ENCODE measurements at regions not wholly inside any gene's neighbourhood (a gene's known extent, or its start where the extent isn't known, plus 50 kb on each side); places are given as distances from the start of the nearest gene placed in this dataset.
"Not testable (repeated sequence)": the region's sequence is repeated elsewhere in the genome, so short reads cannot be mapped to it uniquely, and the experiment has no call there.

DNA sequence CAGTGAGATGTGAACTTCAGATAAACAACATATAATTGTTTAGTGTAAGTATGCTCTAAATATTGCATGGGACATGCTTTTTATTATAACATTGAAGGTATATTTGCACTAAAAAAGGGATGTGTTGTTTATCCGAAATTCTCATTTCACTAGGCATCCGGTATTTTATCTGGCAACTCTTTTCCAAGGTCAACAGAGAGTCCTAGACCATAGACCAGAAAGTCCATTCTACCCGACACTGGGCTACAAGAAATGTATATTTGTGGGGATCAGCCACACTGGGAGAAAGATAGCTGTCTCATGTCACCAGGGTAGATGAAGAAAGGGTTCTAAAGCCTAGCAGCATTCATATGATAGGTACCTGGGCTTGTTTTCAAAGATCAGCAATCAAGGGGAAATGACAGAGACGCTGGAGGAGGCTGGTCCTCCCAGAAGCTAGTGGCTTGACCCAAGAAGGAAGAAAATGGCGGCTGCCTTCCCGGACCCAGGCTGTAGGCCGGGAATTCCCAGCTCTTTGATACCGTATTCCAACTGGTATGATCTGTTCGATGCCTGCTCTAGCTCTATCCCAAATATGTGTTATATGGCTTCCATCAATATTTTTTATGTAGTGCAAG lies 161.1 kb upstream of the IRF2BP2 start:
- no peak for DNase-seq

DNA sequence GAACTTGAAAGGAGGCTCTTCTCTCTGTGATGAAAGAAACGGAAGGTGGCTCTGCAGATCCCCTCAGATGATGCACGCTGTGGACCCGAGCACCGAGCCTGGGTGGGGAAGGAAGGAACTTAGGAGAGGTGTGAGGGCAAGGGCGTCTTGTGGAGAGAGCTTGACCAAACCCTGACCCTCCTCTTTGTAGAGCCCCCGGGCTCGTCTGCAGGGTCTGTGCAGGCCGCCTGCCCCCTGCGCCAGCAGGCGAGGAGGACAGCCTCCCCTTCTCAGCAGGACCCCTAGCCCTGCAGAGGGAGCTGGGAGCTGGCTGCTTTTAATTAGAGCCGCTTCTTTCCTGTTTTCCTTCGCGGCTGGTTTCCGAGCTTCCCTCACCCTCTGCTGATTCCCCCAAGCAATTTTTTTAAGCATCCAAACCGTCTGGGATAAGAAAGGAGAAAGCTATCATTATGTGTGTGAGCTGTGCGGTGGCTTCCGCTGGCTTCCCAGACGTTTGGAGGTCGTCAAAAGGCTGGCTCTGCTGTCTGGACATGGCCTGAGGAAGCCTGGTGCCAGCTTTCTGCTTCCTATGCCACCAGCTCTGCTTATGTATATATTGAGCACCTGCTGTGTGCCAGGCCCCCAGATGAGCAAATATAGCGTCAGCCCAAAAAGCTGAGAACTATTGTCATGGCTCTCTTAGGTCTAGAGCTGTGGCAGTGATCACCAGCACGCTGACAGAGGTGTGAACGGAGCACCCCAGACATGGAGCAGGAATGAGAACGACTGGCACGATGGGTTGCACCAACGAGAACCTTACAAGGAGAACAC lies 160.2 kb upstream of the IRF2BP2 start:
- DNase-seq, result no peak

DNA sequence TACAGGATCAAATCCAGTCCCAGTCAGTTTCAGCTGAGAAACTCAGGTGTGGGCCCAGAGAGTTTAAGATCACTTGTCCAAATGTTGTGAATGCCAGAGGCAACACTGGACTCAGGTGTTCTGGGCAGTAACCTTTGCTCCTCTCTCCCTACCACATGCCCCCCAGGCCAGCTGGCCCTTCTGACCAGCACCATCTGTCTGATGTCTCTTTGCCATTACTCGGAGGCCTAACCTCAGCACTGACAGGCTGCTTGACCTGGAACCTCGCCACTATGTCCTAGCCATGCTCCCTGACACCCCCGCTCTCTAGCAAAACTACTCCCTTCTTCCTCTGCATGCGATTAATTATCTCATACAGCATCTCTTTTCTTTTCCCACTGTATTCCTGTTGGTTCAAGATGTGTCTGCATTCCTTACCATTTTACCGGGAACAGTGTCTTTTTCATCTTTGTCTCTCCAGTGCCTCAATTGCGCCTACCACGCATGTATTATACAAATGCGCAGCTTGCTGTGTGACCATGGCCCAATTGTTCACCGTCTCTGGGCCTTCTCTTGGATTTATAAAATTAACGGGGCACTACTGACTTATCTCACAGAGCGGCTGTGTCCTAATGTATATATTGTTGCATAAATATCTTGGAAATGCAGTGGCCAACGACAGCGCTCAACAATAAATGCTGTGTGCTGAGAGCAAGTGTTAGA lies 159.5 kb upstream of the IRF2BP2 start:
- DNase-seq, result no peak

DNA sequence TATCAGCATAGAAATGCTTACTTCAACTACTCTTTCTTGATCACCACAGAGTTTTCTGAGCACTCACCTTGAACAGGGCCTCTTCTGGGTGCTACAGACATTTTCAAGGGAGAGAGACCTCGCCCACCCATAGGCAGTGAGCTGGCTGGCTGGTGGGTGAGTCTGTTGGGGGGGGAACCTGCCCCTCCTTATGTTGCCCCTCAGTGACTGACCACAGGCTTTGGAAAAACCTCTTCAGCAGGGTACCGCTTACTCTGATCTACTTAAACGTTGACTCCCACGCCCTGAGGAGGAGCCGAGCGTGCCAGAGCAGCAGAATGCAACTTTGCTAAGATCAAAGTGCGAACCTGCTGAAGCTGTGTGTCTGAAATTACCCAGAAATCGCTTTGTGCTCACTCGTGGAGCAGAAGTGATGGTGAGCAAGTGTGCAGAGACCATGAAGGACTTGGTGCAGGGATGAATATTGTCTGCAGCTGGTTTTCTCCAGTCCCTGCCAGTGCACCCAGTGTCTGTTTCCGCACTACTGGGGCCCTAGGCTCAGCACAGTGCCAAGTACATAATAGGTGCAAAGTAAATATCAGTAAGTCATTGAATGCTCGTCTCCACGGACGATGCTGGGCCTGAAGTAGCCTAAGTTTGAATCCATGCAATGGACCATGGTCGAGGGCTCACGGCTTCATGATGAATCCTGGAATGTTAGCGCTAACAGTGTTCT lies 158.7 kb upstream of the IRF2BP2 start:
- no peak for DNase-seq

DNA sequence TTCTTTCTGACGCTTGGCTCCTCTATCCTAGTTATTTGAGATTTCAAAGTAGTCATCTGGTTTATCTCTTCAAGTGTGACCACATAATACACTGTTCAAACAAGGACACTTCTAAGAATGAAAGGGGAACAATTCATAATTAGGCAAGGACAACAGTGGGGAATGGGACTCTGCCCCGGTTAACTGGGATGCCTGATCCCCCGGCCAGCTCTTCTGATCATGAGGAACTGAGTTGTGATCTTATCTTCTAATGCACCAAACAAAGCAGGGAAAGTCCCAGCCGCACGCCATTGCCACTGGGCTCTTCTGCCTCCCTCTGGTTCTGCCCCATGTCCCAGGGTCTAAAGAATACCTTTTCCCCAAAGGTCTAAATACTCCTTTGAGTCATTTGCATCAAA lies 158.2 kb upstream of the IRF2BP2 start:
- no peak for DNase-seq

DNA sequence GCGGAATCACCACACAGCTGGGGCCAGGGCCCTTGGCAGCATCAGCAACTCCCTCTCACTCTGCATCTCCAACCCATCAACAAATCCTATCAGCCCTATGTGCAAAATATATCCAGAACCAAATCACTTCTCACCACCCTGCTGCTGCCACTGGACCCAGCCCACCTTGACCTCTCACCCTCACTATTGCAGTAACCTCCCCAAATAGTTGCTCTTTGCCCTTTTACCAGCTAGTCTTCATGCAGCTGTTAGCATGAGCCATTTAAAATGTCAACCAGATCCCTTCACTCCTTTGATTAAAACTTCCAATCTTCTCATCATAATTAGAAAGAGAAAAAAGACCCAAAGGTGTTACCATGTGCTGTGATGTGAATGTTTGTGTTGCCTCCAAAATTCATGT lies 155.7 kb upstream of the IRF2BP2 start:
- DNase-seq, result no peak

DNA sequence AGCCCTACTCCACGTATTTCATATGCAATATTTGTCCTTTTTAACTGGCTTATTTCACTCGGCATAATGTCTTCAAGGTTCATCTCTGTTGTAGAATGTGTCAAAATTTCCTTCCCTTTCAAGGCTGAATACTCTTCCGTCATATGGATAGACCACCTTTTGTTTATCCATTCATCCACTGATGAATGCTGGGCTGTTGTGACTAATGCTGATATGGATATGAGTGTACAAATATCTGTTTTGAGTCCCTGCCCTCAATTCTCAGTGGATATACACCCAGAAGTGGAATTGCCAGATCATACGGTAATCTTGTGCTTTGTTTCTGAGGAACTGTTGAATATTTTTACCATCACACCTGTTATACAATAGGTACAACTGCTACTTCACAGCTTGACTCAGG lies 155.2 kb upstream of the IRF2BP2 start:
- DNase-seq, result no peak

DNA sequence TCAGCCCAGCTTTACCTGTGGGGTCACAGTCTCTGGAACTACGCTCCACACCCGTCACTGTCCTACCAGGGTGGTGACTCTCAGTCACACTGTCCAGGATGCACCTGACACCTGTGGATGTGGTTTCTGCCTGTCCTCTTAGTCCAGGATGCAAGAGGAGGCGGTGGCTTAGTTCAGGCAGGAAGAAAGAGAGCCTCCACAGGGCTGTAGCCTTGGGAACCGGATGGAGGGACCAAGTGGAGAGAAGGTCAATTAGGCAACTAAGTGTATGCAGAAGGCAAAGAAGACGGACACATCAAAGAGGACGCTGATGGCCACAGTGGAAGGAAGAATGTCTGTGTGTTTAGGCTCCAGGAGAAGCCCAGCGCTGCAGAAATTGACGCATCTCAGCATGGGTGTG lies 153.9 kb upstream of the IRF2BP2 start:
- DNase-seq, result no peak

DNA sequence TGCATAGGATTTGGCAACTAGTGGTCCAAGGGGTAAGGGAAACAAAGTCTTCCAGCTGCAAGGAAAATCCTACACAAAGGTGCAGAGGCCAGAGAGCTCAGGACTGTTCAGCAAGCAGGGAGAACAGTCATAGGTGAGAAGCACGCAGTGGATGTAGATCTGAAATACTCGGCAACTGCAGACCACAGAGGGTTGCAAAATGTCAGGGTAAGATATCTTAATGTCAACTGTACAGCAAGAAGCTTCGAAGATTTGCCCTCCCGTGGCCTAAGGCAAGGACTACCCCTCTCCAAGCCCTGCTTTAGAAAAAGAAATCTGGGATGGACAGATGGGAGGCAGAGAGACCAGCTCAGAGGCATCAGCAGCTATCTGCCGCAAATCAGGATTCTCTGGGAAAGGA lies 153.4 kb upstream of the IRF2BP2 start:
- DNase-seq, result no peak

DNA sequence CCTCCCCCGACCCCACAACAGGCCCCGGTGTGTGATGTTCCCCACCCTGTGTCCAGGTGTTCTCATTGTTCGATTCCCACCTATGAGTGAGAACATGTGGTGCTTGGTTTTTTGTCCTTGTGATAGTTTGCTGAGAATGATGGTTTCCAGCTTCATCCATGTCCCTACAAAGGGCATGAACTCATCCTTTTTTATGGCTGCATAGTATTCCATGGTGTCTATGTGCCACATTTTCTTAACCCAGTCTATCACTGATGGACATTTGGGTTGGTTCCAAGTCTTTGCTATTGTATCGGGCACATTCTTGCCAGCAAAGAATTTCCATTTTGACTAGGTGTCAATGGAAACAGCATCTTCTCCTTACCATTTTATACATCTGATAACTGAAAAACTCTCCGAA lies 152.1 kb upstream of the IRF2BP2 start:
- not testable (repeated sequence) for DNase-seq

DNA sequence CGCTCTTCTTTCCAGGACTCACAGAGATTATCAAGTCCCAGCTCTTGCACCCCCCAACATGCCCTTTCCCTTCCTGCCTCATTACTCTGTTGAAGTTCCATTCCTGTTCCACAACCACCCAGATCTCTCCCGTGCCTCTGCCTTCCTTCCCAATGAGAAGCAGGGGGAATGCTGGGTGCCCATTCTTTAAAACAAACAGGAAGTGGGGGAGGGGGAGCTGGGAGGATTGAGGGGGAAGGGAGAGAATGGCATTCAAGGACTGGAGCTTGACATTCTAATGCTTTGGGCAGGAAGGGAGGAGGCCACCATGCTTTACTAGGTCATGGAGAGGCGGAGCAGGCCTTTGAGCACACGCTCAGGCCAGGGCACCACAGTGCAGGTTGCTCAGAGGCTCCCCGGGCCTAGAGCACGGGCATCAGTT lies 150.3 kb upstream of the IRF2BP2 start:
- DNase-seq, result no peak

DNA sequence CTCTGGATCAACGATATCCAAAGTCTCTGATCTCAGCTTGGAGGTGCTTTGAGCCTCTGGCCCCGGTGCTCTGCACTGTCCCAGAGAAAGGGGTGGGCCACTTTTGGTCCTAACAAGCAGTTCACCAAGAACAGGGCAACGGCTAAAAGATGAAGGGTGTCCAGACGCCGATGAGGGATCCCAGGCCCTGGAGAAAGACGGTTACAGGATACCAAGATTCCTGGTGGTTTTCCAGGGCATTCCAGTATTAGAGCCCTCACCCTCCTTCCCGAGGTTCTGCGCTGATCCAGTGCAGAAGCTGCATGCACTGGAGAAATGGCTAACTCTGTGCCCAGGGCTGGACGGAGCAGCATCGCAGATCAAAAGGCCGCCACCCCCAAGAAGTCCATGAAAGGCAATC lies 149.9 kb upstream of the IRF2BP2 start:
- no peak for DNase-seq

DNA sequence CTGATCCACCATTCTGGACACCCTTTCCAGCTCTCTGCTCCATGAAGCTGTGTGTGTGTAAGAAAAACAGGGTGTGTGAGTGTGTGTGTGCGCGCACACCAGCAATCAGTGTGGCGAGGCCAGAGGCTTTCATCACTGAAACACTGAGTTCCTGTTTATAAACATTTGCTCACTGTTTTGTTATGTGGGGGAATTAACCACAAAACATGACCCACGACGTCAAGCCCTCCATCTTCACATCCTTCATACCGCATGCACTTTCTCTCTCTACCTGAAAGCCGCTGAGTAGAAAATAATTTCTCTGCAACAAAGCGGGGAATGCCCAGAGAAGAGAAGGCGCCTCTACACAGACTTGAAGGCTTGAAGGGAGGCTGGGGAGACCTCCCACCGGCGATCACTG lies 148.9 kb upstream of the IRF2BP2 start:
- no peak for DNase-seq

DNA sequence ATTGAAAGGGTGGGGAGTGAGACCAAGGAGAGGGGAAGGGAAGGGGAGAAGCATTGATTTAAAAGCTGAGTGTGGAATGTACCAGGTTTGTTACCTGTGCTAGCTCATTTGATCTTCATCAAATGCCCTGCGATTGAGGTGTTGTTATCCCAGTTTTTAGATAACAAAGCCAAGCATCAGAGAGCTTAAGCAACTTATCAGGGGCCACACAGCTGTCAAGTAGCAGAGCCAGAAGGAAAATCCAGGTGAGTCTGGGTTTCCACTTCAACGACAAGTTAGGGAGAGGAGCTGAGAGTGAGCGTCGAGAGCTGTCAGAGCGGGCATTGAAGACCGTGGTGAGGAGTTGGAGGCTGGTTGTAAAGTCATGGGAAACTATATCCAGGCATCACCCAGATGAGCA lies 146.9 kb upstream of the IRF2BP2 start:
- DNase-seq, result no peak

DNA sequence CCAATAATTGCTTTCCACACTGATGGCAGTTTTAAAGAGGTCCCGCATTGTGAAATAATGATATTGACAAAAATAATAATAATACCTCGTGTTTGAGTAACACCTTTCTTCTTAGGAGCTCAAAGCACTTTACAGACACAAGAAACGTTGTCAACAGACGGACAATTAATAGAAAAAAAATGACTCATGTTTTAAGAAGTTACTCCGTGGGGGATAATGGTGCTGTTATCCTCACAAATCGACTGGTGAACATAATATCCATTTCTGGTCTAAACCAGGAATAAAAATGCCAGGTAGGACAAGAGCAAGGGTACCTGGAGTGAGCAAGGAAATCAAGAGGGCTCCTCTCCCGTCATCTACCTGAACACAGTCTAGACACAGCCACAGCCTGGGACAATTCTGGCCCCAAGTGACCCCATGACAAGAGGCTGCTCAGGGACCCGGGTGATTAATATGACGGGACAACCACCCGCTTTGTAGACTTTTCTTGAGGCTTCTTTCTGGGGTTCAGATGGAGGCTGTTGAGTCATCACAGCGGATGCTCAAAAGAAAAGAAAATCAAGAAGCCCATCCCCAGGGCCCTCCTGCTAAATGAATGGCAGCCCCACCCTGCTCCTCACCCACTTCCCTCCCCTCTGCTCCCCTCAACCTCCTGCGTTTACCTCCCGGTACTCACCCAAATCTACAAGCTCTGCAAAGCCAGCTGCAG lies 146.2 kb upstream of the IRF2BP2 start:
- no peak for DNase-seq

DNA sequence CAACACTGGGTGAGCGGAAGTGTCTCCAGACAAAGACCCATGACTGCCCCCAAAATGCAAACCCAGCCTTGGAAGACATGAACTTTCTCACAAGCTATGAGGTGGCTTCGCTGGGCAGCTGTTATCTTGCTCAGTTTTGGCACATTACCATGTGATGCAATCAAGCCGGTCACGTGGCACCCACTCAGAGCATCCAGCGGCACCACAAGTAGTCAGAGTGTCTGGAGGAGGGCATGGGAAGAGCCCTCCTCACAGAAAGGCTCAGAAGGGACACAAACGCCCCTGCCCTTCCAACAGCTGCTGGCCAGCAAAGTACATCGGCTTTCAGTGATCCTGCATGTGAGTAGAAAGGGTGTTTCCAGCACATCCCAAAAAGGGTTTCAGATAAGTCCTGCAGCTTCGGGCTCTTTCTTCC lies 145.5 kb upstream of the IRF2BP2 start:
- DNase-seq, result no peak

DNA sequence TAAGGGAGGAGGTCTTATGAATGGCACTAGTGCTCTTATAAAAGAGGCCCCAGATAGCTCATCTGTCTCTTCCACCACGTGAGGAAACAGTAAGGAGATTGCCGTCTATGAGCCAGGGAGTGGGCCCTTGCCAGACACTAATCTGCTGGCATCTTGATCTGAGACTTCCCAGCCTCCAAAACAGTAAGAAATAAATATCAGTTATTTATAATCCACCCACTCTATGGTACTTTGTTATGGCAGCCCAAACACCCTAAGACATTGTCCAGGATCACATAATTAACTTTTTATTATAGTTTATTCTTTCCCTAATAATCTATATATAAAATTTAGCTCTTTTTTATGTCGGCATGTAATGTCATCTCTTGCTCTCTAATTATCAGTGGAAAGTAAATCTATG lies 144.0 kb upstream of the IRF2BP2 start:
- DNase-seq, result no peak

DNA sequence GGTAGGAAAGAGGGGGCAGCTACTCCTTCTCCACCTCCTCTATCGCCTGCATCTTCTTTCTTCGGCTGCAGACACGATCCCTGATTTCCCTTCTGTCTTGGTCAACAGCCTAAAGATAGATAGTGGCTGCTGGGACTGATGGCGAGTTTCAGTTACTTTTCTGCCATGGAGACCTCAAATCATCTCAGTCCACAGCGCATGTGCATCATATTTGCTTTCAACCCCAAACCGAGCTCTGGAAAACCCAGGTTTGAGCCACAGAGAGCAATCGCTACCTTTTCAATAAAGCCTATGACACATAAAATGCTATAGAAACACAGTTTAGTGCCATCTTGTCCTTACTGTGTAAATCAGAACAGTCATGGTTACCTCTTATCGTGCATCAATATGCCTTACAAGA lies 142.9 kb upstream of the IRF2BP2 start:
- no peak for DNase-seq

DNA sequence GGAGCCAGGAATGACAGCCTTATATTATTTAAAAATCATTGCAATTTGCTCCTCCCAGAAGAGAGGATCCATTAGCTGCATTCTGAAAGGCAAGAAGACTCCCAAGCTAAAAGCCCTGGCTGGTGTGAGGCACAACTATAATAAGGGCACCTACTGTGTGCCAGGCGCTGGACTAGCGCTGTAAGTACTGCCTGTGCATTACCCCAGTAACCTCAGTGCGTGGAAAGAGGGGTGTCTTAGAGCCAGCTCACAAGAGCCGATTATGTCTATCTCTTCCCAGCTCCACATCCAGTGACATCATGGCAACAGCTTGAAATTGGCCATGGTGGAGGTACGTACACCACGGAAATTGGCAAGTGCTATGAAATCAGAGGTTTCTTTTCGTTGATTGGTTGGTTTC lies 141.7 kb upstream of the IRF2BP2 start:
- no peak for DNase-seq

DNA sequence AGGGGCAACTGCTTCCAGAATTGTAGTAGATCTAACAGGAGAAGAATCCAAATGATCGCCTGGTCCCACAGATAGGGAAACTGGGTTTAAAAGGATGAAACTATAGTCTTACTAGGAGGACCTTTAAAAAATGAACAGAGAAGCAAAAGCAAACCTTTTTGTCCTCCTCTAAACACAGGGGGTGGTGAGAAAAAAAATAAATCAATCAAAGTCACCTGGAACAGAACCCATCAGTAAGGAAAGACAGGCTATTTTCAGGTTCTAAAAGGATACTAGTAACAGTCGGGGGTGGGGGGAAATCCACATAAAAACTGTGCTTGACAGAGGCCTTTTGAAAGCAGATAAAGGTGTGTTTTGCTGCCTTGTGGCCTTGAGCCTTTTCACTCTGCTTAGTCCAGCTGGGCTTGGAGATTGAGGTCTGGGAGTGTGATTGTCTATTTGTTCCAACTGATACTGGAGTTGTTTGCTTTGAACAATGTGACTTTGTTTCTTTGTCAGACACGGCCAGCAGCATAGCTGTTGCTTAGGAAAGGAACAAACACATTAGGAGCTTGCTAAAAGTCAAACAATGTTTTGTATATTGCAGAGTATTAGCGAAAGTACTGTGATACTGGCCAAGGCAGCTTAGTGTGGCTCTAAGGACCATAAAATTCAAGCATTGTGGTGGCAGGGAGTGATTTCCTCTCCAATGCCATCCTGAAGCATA lies 141.1 kb upstream of the IRF2BP2 start:
- no peak for DNase-seq

DNA sequence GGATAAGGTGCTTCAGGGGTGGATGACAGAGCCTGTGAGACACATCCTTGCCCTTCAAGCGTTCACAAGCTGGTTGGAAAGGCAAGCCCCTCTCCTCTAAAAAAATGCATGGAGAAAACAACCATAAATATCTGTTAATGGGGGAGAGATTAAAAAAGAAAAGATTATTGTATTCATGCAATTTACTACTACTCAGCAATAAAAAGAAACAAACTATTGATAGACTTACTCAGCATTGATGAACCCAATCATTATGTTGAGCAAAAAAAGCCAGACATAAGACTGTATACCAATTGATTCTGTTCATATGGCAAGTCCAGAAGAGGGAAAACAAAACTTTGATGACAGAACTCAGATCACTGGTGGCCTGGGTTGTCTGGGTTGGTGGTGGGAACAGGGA lies 138.7 kb upstream of the IRF2BP2 start:
- no peak for DNase-seq

DNA sequence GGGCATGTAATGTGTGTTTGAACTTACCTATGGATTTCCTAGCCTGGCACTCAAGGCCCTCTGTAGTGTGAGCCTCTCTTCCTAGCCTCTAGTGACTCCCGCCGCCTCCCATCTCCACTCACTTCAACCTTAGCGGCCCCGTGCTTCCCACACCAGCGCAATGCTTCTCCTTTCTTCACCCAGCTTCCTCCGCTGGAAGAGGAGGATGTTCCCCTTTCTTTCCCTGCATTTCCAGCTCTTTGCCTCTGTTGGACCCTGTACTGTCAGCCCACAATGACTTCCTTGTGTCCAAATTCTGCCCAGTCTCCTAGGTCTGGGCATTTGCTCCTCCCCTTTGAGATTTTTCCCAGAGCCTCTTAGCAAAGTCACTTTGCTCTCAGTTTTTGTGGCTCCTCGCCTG lies 138.1 kb upstream of the IRF2BP2 start:
- DNase-seq, result no peak
